Muscle of back (tissue), 3 donors: ENCODE measurements at regions not wholly inside any gene's neighbourhood (a gene's known extent, or its start where the extent isn't known, plus 50 kb on each side); places are given as distances from the start of the nearest gene placed in this dataset.

ENCODE experiments used
- DNase-seq, 3 donors: peaks; one replicate each; pipeline versions ENCODE4 v3.0.0 to v3.0.0-alpha.2; 2013

DNA sequence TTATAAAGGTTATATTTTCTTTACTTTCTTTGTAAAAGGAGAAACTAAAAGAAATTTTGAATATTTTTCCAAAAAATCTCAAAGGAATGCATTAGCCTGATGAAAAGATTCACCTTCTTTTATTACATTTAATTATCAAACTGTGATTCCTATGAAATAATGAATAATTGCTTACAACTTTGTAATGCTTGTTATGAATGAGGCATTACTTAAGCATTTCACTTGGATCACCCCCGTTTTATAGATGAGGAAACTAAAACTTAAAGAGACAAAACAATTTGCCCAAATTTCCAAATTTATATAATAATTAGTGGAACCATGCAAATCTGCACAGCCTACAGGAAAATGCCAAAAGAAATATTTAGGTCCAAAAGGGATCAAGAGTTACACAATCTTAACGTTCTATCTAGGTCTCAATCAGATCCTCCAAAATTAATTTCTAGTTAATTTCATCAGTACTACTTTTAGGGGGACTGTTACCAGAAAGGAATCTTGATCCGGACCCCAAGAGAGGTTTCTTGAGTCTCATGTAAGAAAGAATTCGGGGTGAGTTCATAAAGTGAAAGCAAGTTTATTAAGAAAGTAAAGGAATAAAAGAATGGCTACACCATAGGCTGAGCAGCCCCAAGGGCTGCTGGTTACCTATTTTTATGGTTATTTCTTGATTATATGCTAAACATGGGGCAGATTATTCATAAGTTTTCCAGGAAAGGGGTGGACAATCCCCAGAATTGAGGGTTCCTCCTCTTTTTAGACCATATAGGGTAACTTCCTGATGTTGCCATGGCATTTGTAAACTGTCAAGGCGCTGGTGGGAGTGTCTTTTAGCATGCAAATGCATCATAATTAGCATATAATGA, 288.0 kb downstream of the ADGB start:
- no peak for DNase-seq

- no peak for DNase-seq
Measured at GRCh38 chr6:146887447-146888077, 288.8 kb downstream of the ADGB start.

DNA sequence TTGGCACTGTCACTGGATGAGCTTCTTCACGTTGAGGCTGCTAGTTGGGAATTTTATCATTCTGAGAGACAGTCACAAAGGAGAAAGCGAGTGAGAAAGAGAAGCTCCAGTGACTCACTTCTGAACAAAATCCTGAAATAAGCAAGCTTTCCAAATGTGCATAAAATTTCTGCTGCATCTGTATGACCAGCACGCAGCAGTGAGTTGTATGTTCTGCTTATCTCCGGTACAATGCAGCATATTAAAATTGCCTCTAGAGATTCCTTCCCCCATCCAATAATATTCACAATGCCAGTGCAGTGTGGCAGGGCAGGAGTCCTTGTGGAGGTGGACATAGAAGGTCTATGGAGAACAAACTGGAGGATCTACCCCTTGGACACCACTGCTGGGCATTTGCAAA, 290.5 kb downstream of the ADGB start:
- no peak for DNase-seq

- no peak for DNase-seq
Measured at GRCh38 chr6:146890172-146890571, 291.4 kb downstream of the ADGB start.

- no peak for DNase-seq
Measured at GRCh38 chr6:146890644-146891434, 292.1 kb downstream of the ADGB start.

GRCh38 chr6:146891615-146892265, 293.0 kb downstream of the ADGB start:
- DNase-seq = peak in 1 of 3 donors; percentile 61

- no peak for DNase-seq
Measured at GRCh38 chr6:146892283-146892612, 293.5 kb downstream of the ADGB start.

DNA sequence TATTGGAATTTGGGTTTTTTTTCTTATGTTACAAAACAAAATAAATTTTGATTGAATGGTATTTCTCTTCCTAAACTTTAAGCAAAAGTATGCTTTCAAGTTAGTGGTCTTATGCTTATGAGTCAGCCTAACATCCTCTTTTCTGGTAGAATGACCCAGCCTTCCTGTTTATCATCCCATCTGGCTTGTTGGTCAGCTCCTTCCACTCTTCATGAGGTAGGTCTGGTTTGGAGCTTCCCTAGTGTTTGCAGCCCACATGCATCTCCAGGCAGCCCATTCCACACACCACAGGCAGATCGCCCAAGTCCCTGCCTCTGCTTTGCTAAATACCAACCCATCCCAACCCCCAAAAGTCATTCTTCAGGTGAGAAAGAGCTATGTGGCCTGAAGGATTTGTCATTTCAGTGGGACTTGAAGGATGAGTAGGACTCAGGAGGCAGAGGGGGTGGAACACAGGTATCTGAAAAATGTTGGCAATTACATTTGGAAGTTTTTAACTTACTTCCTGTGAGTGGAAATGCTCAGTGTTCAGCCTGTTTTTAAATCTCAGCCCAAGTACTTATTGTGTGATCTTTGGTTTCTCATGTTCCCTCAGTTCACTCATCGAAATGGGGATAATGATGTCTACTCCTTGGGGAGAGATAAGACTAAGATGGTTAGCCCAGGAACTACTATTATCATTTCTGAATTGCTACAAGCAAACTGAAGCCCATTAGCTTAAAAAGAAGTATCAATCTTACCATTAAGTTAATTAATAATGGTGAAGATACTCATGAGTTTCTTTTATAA, 294.0 kb downstream of the ADGB start:
- peak in 1 of 3 donors; percentile 59 for DNase-seq

GRCh38 chr6:146893690-146894089, 294.9 kb downstream of the ADGB start:
- DNase-seq = no peak

GRCh38 chr6:146894624-146895023, 295.9 kb downstream of the ADGB start:
- no peak for DNase-seq

DNA sequence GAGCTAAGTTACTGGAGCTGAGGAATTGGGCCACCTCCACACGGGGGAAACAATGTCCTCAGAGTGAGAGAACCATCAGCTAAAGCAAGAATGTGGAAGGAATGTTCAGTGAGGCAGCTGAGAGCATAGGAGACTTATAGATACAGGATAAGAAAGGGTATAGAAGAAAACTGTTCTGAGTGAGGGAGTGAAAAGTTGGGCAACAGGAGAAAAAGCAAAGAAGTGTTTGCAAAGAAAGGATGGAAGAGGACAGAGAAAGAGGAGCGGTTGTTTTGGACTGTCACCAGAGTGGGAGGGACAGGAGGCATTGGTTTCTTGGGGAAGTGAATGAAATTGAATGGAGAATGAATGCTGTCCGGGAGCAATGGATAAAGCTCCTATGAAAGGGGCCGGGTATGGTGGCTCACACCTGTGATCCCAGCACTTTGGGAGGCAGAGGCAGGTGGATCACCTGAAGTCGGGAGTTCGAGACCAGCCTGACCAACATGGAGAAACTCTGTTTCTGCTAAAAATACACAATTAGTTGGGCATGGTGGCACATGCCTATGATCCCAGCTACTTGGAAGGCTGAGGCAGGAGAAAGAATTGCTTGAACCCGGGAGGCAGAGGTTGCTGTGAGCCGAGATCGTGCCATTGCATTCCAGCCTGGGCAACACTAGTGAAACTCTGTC, 296.5 kb downstream of the ADGB start:
- DNase-seq = no peak

GRCh38 chr6:146895772-146896061, 296.9 kb downstream of the ADGB start:
- DNase-seq = no peak

DNA sequence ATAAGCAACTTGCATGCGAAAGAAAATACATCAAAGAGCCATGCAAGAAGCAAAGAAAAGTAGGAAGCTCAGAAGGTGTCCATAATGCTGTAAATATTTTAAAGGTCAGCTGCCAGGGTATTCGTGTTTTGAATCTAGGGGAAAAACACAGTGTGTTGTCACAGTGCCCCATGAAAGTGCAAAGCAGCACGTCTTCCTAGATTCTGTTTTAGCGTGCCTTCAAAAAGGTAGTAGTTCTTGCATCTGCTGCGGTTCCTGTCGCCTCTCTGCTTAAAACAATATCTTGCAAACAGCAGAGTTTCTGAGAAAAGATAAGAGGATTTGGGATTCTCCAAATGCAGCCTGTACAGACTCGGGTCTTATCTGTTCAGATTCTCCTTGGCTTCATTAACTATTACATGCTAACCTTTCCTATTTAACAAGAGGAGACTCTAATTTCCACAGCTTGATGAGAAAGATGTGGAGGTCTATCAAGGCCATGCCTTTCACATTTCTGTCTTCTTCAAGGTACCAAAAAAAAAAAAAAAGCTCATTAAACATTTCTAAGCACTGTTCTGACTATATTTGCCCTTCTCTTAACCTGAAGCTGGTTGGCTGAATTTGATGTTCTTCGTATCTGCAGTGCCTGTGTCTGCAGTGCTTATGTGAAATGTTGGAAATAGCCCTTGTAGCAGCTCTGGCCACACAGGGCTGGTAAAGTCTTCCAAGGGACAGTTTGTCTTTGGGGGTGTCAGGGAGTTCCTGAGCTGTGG, 297.5 kb downstream of the ADGB start:
- DNase-seq = no peak

DNA sequence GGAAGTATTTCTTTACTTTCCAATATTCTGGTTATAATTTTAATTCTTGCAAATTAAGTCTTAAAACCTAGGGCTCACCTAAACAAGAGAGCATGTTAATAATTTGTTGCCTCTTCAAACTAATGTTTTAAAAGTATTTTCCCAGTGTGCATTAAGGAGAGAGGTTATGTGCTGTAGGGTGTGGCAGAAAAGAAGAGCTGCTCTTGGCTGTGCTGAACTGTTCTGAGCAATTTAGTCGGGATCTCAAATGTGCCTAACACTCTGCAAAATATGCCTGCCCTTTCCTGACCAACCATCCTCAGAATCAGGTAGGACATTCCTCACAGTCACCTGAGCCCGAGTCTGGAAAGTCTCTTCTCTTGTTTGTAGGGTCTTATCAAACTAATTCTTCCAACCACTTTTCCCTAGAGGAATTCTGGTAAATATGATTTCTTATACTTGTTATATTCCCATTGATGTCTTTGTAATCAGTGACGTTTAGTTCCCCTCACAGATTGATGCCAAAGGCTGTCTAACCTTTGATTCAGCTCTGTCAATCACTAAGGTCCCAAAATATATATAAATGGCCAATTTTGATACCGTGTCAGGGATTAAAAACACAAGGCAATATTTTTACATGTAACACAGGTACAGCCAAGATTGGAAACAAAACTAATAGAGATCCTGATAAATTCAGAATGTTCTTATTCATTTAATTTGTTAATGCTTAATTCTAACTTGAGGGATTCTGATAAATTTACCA, 298.4 kb downstream of the ADGB start:
- DNase-seq = no peak

DNA sequence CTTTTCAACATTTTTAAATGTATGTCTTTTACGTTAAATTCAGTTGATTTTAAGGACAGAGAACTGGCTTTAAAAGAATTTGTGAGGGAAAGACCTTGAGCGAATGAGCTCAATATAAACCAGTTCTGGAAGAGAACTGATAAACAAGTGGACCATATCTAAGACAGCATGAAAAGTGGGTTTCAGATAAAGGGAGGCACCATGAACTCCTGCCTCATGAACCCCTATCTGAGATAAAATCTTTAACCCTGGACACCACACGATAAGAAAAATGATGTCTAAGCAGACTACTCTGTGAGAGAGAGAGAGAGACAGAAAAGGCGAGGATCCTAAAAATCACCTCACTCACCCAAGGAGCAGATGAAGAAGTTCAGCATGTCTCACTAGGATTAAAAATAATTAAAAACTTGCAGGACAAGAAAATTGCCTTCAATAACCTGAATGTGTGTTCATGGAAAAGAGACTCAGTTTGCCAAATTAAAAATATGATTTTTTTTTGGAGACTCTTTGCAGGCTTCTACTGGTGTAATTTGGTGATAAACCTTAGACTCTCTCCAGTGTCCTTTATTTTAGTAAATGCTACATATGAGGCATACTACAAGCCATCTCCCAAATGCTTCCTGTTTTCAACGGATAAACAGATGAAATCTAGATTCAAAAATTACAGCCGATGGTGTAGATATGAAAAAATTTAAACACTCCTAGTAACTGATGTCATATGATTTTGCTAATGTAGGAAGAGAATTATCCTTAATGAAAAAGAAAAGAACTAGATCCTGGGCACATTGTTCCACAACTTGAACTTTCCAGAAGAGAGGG, 299.5 kb downstream of the ADGB start:
- DNase-seq = no peak

- DNase-seq = no peak
Measured at GRCh38 chr6:146898888-146899227, 300.1 kb downstream of the ADGB start.

DNA sequence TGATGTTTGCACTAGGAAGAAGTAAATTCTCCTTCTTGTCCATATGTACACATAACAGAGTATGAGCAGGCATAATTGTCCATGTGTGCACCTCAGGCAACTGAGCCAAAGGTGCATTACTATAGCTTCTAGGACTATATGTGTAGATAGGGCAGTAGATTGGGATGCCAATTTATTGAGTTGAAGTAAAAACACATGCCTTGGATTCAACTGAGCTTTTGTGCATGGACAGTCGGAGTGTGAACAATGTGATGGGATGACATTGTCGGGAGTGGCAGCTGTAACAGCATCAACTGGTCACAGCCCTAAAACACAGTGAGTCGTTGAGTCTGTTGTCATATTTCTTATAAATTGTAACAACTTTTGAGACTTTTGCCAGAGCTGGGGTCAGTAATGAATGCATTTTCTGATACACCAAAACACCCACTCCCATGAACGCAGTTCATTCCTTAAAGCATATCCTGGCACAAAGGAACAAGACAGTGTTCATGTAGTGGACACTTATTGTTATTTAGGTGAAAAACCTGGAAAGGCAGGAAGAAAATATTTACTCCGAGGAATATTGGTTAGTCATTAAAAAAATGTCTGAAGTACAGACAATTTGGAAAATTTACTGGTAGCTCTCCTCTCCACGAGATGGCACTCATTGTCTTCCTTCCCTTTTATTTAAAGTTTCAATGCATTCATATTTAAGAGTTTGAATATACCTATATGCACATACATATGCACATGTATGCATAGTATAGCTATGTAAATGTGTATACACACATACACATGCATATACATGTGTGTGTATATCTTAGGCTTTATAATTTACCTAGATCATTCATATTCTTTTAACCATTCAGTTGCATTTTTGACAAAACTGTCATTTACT, 302.0 kb upstream of the STXBP5 start:
- DNase-seq = no peak

DNA sequence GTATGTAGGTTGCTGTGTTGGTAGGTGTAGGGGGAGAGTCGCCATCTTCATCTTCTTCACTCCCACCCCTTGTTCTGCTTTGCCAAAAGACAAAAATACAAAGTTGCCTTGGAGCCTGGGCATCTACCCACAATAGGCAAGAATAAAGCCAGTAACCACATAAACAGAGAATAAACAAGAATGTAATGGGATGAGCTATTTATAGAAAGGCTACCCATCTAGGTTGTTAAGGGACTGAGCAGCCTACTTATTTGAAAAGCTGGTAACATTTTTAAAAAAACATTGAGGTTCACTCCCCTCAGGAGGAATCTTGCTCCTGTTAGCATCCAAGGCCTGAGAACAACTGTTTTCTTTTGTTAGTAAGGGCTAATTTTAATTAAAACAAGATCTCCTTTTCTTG, 301.4 kb upstream of the STXBP5 start:
- DNase-seq = no peak
